ENCODE measurements at regions not wholly inside any gene's neighbourhood (a gene's known extent, or its start where the extent isn't known, plus 50 kb on each side); places are given as distances from the start of the nearest gene placed in this dataset.

GRCh38 chr11:80255021-80255420, 814.2 kb upstream of the TENM4 start:
- H3K9me3 ChIP-seq (replicated peaks in 1 of 3): no peaks in the 10 kb centered on the region
- no peak overlapping the region for H3K27ac ChIP-seq
- no peaks in the 10 kb centered on the region for H3K4me1 ChIP-seq (replicated peaks in 1 of 2)
- H3K36me3 ChIP-seq (replicated peaks in 1 of 2): no peaks in the 10 kb centered on the region
- no peaks in the 10 kb centered on the region for H3K27me3 ChIP-seq
- no peak overlapping the region for H3K4me3 ChIP-seq
- TF ChIP-seq POLR2A (IDR thresholded peaks at IDR 0.05) (no peak), CTCF (IDR thresholded peaks at IDR 0.05) (no peak)
- no peak for DNase-seq
- intact Hi-C loops (cut with DNase I): no loop called here

DNA sequence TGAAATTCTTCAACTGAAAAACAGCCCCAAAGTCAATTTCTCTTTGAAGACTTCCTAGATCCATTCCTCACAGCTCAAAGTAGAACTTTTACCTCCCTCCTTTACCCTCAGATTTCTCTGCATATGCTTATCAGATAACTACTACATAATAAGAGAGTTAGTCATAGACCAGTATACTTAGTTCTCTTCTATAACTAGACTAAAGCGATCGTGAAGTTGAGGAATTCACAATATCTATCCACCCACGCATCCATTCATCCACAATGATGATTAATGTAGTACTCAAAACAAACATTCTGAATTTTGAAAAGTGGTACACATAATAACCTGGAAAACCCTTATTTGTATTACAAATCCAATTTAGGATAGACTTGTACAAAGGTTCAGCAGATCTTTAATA, 800.9 kb upstream of the TENM4 start:
- intact Hi-C loops (cut with DNase I): no loop called here
- Histone ChIP-seq H3K4me3 (no peak overlapping the region), H3K4me1 (replicated peaks in 1 of 2) (peaks cover 6 to 10% of the 10 kb centered on the region in 2 donors), H3K9me3 (replicated peaks in 1 of 3) (no peaks in the 10 kb centered on the region), H3K36me3 (replicated peaks in 1 of 2) (no peaks in the 10 kb centered on the region), H3K27me3 (no peaks in the 10 kb centered on the region), H3K27ac (no peak overlapping the region)
- WGBS, 4 donors: 85 to 91% (median 87%) methylated on average over 3 of the region's 3 CpGs
- no peak for DNase-seq
- TF ChIP-seq POLR2A (IDR thresholded peaks at IDR 0.05) (no peak), CTCF (IDR thresholded peaks at IDR 0.05) (no peak)

DNA sequence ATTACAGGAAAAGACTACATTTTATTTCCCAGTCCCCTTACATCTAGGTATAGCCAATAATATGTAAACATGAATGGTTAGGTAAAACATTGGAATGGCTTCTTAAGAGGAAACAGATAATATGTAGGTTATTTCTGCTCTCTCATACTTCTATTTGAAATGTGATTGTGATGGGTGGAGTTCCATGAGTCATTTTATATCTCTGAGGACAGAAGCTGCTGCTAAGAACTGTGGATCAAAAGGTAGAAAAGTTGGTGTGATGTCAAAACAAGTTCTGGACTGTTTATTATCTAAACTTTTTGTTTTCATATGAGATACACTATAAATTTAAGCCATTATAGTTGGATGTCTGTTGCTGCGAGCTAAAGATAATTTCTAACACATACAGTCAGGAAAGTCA, 799.4 kb upstream of the TENM4 start:
- TF ChIP-seq CTCF (IDR thresholded peaks at IDR 0.05) (no peak), POLR2A (IDR thresholded peaks at IDR 0.05) (no peak)
- 53 to 76% (median 63%) methylated on average over 1 of the region's 1 CpG for WGBS, 4 donors

DNA sequence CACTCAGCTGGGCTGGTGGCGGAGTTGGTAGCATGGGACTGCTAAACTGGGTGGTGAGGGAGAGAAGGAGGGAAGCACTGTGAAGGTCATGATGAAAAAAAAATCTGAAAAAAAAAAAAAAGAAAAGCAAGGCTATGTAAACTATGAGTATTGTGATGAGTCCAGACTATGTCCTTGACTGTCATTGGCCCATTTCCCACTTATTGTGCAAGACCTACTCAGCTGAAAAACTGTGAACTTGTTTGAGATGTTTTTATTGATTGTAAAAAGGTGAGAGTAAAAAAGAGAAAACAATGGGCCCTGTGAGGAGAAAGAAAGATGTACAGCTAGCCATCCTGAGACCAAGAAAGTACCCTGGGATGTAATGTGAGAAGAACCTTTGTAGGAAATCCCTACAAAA, 798.4 kb upstream of the TENM4 start:
- 26 to 64% (median 51%) methylated on average over 1 of the region's 1 CpG for WGBS, 4 donors
- Histone ChIP-seq H3K27ac (peak overlapping the region in 1 of 5 donors; percentile 34), H3K9me3 (replicated peaks in 1 of 3) (no peaks in the 10 kb centered on the region), H3K27me3 (no peaks in the 10 kb centered on the region), H3K4me3 (no peak overlapping the region), H3K36me3 (replicated peaks in 1 of 2) (no peaks in the 10 kb centered on the region), H3K4me1 (replicated peaks in 1 of 2) (peaks cover 6 to 10% of the 10 kb centered on the region in 2 donors)
- no peak for TF ChIP-seq POLR2A (IDR thresholded peaks at IDR 0.05)
- no peak for TF ChIP-seq CTCF (IDR thresholded peaks at IDR 0.05)
- DNase-seq: peak; percentile 41 to 84 (median 76)
- intact Hi-C loops (cut with DNase I): no loop called here

More for the DNA sequence above, 799.4 kb upstream of the TENM4 start:
- Histone ChIP-seq H3K4me3 (no peak overlapping the region), H3K4me1 (replicated peaks in 1 of 2) (peaks cover 6 to 10% of the 10 kb centered on the region in 2 donors), H3K9me3 (replicated peaks in 1 of 3) (no peaks in the 10 kb centered on the region), H3K27me3 (no peaks in the 10 kb centered on the region), H3K27ac (no peak overlapping the region), H3K36me3 (replicated peaks in 1 of 2) (no peaks in the 10 kb centered on the region)
- no peak for DNase-seq
- intact Hi-C loops (cut with DNase I): no loop called here

Data from adrenal gland (tissue), 9 donors.